ACC112 (cell line): ENCODE measurements at regions not wholly inside any gene's neighbourhood (a gene's known extent, or its start where the extent isn't known, plus 50 kb on each side); places are given as distances from the start of the nearest gene placed in this dataset.
"Not testable (repeated sequence)": the region's sequence is repeated elsewhere in the genome, so short reads cannot be mapped to it uniquely, and the experiment has no call there.

Source experiments
- H2AFZ ChIP-seq: fragments of 200-600 bp; sonication (generic); one replicate; pipeline ENCODE4 v1.6.0; 2017; ENCODE audit warnings: antibody characterized with exemption, low read length; ENCODE audit not compliant: unreplicated experiment
- H3K27ac ChIP-seq: fragments of 200-600 bp; sonication (generic); 2 replicates; pipeline ENCODE4 v1.5.1; 2014; ENCODE audit warnings: low read depth, mild to moderate bottlenecking, antibody characterized with exemption, low read length, moderate library complexity
- H3K27me3 ChIP-seq: fragments of 200-600 bp; sonication (generic); 2 replicates; pipeline ENCODE4 v1.6.1; 2014; ENCODE audit warnings: mild to moderate bottlenecking, antibody characterized with exemption, low read length, moderate library complexity, mixed read lengths; ENCODE audit not compliant: insufficient read depth
- H3K36me3 ChIP-seq: fragments of 200-600 bp; sonication (generic); 2 replicates; pipeline ENCODE4 v1.6.1; 2016; ENCODE audit warnings: mild to moderate bottlenecking, antibody characterized with exemption, low read length, moderate library complexity, mixed read lengths; ENCODE audit not compliant: insufficient read depth
- H3K4me1 ChIP-seq: fragments of 200-600 bp; sonication (generic); one replicate; pipeline ENCODE4 v1.6.1; 2016; ENCODE audit warnings: low read length, mixed read lengths; ENCODE audit not compliant: insufficient read depth, unreplicated experiment, control insufficient read depth
- H3K4me3 ChIP-seq: fragments of 200-600 bp; sonication (generic); 2 replicates; pipeline ENCODE4 v1.5.1; 2014; ENCODE audit warnings: mild to moderate bottlenecking, low read depth, low read length
- H3K79me2 ChIP-seq: fragments of 200-600 bp; sonication (generic); one replicate; pipeline ENCODE4 v1.6.0; 2016; ENCODE audit warnings: low read length; ENCODE audit not compliant: control insufficient read depth, unreplicated experiment, insufficient read depth

DNA sequence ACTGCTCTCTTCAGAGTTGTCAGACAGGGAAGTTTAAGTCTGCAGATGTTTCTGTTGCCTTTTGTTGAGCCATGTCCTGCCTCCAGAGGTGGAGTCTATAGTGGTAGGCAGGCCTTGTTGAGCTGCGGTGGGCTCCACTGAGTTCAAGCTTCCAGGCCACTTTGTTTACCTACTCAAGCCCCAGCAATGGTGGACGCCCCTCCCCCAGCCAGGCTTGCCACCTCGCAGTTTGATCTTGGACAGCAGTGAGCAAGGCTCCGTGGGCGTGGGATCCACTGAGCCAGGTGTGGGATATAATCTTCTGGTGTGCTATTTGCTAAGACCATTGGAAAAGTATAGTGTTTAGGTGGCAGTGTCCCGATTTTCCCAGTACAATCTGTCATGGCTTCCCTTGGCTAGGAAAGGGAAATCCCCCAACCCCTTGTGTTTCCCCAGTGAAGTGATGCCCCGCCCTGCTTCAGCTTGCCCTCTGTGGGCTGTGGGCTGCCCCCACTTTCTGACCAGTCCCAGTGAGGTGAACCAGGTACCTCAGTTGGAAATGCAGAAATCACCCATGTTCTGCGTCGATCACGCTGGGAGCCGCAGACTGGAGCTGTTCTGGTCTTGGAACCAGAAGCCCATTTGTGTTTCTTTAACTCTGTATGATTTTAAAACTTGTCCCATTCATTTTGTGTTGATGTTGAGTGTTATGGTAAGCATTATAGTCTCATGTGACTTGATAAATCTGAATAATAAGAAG lies 89.2 kb upstream of the CALCR start:
- peaks cover 7% of the 10 kb centered on the region; the same call in 1 of the 2 replicates for H3K27me3 ChIP-seq
- H3K36me3 ChIP-seq = no peaks in the 10 kb centered on the region
- no peak overlapping the region for H2AFZ ChIP-seq
- H3K4me1 ChIP-seq = no peaks in the 10 kb centered on the region
- H3K79me2 ChIP-seq = no peaks in the 10 kb centered on the region
- H3K4me3 ChIP-seq = no peak overlapping the region
- no peak overlapping the region for H3K27ac ChIP-seq

DNA sequence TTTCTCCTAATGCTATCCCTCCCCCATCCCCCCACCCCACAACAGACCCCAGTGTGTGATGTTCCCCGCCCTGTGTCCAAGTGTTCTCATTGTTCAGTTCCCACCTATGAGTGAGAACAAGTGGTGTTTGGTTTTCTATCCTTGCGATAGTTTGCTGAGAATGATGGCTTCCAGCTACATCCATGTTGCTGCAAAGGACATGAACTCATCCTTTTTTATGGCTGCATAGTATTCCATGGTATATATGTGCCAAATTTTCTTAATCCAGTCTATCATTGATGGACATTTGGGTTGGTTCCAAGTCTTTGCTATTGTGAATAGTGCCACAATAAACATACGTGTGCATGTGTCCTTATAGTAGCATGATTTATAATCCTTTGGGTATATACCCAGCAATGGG lies 83.6 kb upstream of the CALCR start:
- not testable (repeated sequence) for H2AFZ ChIP-seq, H3K4me1 ChIP-seq, H3K4me3 ChIP-seq, H3K36me3 ChIP-seq, H3K27ac ChIP-seq, H3K79me2 ChIP-seq, H3K27me3 ChIP-seq

DNA sequence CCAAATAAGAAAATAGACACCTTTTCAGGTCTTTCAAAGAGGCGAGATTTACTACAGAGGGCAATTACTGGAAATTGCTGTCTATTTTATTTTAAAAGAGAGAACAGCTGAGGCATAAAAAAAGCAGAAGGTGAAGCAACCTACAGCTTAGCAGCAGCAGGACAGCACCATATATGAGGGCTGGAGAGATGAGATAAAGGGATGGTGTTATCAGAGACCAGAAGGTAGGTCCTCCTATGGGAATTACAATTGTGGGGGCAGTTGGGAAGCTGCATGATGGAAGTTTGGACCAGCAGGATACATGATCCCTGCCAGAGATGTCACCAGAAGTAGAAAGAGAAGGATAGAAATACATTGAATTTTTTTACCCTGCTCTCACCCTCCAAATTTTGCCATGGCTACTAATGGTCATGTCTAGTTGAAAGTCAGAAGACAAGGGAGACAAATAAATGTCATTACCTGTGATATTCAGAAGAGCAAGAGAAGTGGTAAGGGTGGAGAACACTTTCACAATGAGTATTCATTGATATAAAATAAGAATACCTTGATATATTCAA lies 77.2 kb upstream of the CALCR start:
- Histone ChIP-seq H3K79me2 (no peaks in the 10 kb centered on the region), H3K4me3 (no peak overlapping the region), H3K27ac (no peak overlapping the region), H2AFZ (no peak overlapping the region), H3K36me3 (no peaks in the 10 kb centered on the region), H3K4me1 (no peaks in the 10 kb centered on the region), H3K27me3 (peaks cover 15% of the 10 kb centered on the region; the same call in 1 of the 2 replicates)

DNA sequence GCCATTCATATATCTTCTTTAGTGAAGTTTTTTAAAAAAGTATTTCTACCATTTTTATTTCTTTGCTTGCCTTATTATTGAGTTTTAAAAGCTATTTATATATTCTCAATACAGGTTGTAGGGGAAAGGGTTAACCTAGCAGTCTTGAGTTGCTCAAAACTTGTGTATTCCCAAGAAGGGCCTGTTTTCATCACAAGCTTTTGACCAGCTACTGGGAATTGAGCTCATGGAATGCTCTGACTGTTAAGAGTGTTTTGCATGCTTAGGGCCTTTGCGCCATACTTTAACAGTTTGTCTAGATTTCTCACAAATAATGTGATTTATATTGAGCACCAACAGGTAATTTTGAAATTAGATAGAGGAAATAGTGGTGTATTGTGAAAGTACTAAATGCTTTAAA lies 72.0 kb upstream of the CALCR start:
- H3K27me3 ChIP-seq = peaks cover 11% of the 10 kb centered on the region; the same call in 1 of the 2 replicates
- no peak overlapping the region for H3K4me3 ChIP-seq
- H3K27ac ChIP-seq = no peak overlapping the region
- H2AFZ ChIP-seq = no peak overlapping the region
- H3K4me1 ChIP-seq = no peaks in the 10 kb centered on the region
- H3K36me3 ChIP-seq = no peaks in the 10 kb centered on the region
- H3K79me2 ChIP-seq = no peaks in the 10 kb centered on the region

DNA sequence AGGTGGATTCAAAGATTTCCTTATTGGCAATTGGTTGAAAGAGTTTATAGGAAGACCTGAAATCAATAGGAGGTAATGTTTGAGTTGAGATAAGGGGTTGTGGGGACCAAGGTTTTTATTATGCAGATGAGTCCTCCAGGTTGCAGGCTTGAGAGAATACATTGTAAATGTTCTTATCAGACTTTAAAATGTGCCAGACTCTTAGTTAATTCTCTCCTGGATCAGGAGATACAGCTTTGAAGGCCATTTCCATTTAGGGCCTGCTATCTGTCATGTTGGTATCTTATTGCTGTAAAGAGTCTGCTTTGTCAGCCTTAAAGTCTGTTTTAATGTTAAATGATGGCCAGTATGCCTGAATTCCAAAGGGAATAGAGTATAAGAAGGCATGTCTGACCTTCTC lies 61.8 kb upstream of the CALCR start:
- peaks cover 7% of the 10 kb centered on the region for H3K27me3 ChIP-seq
- H2AFZ ChIP-seq = no peak overlapping the region
- H3K4me3 ChIP-seq = no peak overlapping the region
- no peaks in the 10 kb centered on the region for H3K4me1 ChIP-seq
- no peaks in the 10 kb centered on the region for H3K79me2 ChIP-seq
- H3K27ac ChIP-seq = no peak overlapping the region
- no peaks in the 10 kb centered on the region for H3K36me3 ChIP-seq

DNA sequence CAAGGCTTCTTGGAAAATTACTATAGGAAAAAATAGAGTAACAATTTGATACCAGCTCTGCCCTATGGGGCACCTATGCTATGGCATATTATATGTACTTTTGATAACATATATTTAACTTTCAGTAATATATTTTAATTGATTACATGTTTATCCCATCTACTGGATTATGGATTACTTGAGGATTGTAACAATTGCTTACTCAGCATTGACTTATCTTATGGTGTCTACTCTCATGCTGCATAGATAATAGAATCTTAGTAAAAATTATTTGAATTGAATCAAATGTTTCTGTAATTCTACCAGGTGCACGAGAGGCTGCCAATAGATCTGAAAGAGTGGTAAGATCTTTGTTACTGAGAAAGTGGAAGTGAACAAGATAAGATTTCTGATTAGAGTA lies 57.8 kb upstream of the CALCR start:
- H3K27ac ChIP-seq = no peak overlapping the region
- H3K27me3 ChIP-seq = peaks cover 3% of the 10 kb centered on the region
- H3K4me3 ChIP-seq = no peak overlapping the region
- H3K36me3 ChIP-seq = no peaks in the 10 kb centered on the region
- no peaks in the 10 kb centered on the region for H3K79me2 ChIP-seq
- H3K4me1 ChIP-seq = no peaks in the 10 kb centered on the region
- no peak overlapping the region for H2AFZ ChIP-seq

DNA sequence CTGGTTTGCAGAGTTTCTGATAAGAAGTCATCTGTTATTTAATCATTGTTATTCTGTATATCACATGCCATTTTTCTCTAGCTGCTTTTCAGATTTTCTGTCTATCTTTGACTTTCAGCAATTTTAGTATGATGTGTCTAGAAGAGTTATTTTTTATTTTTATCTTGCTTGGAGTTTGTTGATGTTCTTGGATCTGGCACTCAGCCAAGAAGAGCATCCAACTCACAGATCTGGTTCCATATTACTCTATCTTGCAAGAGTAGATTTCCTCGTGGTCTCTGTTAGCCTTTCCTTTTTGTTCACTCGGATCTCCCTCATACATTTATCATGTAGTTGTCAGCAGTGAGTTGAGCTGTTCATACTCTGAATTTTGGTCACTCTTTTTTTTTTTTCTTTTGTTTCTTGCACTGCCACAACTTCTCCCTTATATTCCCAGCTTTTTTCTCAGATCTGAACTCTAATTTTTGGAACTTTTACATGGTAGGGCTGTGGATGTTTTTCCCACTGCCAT lies 54.8 kb upstream of the CALCR start:
- H2AFZ ChIP-seq = no peak overlapping the region
- no peak overlapping the region for H3K4me3 ChIP-seq
- H3K79me2 ChIP-seq = no peaks in the 10 kb centered on the region
- H3K36me3 ChIP-seq = no peaks in the 10 kb centered on the region
- no peaks in the 10 kb centered on the region for H3K4me1 ChIP-seq
- no peak overlapping the region for H3K27ac ChIP-seq
- no peaks in the 10 kb centered on the region; the same call in none of the 2 replicates for H3K27me3 ChIP-seq

DNA sequence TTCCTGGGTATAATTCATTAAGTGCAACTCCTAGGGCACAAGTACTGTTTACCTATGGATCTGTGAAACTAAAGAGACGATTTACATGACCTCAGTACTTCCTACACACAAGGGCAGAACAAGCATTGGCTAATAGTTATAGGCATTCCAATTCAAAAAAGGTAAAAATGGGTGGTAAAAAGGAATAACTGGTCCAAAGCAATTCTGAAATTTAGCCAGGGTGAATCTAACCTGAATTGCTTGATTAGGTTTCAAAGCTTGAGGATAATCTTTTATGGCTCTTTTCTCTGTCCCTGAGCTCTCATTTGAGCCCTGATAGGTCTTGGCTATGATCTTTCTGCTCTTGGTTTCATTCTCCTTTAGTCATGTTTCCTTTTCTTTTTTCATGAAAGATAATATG lies 52.3 kb upstream of the CALCR start:
- Histone ChIP-seq H3K4me1 (no peaks in the 10 kb centered on the region), H3K36me3 (no peaks in the 10 kb centered on the region), H3K4me3 (no peak overlapping the region), H3K79me2 (no peaks in the 10 kb centered on the region), H3K27ac (no peak overlapping the region), H2AFZ (no peak overlapping the region), H3K27me3 (no peaks in the 10 kb centered on the region; the same call in 1 of the 2 replicates)
